GM04503 (cell line): ENCODE measurements at regions not wholly inside any gene's neighbourhood (a gene's known extent, or its start where the extent isn't known, plus 50 kb on each side); places are given as distances from the start of the nearest gene placed in this dataset.
"Not testable (repeated sequence)": the region's sequence is repeated elsewhere in the genome, so short reads cannot be mapped to it uniquely, and the experiment has no call there.

Experiments used
- DNase-seq: peaks from one replicate; pipeline ENCODE4 v3.0.0-alpha.2; 2012; ENCODE audit warnings: low read depth

DNA sequence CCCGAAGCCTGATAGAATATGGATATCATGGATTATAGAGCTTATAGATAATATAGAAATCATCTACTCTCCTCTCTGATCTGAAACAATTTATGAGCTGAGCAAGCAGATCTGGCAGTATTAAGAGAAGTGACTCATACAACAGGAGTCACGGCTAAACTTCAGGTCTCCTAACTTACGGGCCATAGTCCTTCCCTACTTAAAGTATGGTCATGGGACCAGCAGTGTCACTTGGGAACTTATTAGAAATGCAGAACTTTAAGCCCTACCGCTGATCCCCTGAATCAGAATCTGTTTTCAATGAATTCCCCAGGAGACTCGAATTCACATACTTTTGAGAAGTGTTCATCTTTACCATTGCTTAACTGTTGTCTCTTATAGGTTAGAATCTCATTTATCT lies 195.7 kb upstream of the FANCL start:
- DNase-seq = no peak

DNA sequence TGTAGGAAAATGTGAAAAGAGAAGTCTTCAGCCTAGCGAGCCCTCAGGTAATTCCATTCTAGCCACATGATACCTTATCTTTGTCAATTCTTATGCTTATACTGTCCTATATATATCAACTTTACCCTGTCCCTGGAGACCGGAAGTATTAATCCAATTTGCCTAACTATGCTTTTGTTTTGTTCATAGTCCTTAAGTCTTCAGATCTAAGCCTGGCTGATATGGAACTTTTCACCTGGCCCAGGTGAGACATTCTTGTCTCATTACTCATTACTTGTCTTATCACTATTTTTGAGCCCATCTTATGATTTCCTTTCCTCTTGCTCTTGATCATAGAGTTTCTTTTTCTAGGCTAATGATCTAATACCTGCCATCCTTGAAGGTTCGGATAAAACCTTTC lies 194.1 kb upstream of the FANCL start:
- no peak for DNase-seq

DNA sequence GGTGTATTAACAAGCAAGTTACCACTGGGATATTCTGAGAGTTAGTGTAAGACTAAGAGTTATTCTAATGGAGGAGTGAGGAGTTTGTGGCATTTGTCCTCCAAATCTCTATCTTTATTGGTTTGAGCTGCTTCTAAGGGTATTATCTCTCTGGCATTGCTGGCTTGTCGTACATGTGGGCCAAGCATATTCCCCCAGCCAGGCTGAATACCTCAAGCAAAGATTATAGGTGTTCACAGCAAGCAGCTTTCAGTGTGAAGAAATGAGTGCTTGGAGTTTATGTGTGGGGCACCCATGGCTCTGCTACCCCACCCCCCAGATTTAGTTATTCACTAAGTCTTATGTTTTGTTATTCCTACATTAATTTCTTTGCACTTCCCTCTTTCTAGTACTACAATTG lies 193.6 kb upstream of the FANCL start:
- DNase-seq = no peak

GRCh38 chr2:58432491-58433170 lies 191.5 kb upstream of the FANCL start:
- DNase-seq = no peak

DNA sequence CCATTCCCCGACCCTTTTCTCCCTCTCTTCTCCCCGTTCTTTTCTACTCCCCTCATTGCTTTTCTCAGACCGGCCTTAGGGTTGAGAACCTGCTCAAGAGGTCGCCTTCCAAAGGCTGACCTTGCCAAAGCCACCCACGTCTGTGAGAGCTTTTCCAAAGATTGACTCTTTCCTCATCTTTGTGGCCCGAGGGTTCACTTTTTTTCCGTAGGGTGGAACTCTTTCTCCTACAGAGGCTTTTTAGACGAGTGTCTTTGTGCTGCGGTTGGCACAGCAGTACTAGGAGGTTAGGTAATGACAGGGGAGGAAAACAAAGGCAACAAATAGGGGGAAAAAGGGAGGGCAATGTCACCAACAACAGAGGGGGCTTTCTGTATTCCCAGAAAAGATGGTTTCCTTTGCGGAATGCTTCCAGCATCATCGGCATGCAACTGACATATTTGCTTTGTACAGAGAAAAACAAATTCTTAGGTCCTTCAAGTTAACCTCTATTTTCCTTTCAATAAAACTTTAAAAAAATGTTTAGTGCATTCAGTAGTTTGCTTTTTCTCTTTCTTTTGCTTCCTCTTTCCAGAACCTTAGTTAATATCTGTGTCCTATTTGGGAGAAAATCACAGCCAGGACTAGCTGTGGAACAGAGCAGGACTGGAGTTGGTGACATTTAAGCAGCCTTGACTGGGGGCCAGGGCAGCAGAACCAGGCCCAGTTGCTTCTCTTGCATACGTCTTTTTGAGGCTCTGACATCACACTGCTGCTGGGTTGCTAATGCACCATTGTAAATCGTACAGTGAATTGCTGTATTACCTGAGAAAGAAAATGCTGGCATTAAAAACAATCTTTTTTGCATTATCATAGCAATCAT lies 188.1 kb upstream of the FANCL start:
- DNase-seq = no peak

- no peak for DNase-seq
These were observed 187.2 kb upstream of the FANCL start for GRCh38 chr2:58428096-58429013.

DNA sequence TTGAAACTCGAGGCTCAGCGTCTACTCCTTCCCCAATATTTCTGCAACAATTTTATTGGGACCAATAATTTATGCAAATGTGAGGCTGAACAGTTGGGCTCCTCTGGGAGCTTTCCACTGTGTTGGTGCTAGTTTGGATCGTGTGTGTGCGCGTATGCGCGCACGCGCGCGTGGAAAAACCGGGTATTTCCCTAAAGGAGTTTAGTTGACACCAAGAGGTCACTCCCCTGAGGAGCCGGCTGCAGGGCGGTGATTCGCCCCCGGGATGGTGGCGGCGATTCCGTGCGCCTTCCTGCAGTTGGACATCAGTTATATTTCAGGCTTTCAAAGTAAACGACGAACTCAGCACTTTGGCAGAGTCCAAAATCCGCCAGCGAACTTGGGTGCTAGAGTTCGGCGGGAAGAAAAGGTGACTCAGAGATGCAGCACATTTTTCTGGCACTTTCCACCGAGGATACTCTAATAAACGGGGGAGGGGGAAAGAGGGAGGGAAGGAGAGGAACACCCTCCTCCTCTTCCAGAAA lies 186.5 kb upstream of the FANCL start:
- peak; percentile 5 for DNase-seq

DNA sequence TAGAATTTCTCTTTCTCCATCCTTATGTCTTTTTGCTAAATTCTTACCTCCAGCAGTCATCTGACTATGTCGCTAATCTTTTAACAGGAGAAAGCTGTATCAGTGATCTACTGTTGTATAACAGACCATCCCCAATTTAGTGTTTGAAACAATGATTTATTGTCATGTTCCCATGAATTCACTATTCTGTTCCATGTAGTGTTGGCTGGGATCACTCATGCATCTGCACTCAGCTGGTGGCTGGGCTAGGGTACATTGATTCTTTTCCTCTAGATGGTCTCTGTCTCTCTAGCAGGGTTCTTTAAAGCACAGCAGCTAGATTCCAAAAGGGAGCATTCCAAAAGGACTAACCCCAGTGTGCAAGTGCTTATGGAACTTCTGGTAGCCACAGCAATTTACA lies 184.2 kb upstream of the FANCL start:
- no peak for DNase-seq

DNA sequence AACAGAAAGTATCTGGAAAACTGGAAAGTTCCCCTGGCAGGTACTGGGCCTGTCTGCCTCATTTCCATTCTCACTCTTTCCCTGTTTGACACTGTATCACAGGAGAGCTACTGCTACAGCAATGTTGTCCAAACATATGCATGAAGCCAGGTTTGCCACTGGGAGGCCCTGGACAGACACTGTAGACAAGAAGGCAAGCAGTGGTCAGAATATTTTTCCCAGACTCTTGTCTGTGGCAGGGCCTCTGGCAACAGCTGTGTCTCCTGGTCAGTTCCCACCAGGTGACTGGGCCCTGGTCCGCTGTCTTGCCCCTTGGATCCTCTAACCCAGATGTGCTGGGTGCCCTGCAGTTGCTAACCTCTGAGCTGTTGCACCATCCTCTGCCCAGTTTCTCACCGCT lies 178.9 kb upstream of the FANCL start:
- no peak for DNase-seq

GRCh38 chr2:58416696-58417095 lies 175.6 kb upstream of the FANCL start:
- no peak for DNase-seq

- DNase-seq = no peak
These were observed 173.4 kb upstream of the FANCL start for GRCh38 chr2:58414506-58414905.

- no peak for DNase-seq
These were observed 169.4 kb upstream of the FANCL start for GRCh38 chr2:58410549-58410948.

DNA sequence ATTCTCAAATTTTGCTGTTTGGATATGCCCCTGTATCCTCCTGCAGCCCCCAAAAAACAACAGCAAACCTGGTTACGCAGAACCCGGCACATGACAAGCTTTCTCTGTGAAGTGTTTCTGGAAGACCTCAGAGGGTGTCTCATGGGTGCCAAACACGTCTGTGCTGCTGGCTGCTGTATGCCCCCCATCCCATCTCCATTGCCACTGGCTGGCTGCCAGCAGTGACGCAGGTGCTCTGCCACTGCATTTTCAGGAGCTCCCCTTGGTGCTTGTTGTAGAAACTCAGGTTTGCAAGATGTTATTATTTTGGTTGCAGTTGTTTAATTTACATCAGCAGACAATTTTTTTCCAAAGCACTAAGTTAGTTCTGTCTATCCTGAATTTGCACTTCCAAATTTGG lies 166.4 kb upstream of the FANCL start:
- DNase-seq = no peak

- DNase-seq = no peak
These were observed 164.2 kb upstream of the FANCL start for GRCh38 chr2:58405341-58405740.

- no peak for DNase-seq
These were observed 160.8 kb upstream of the FANCL start for GRCh38 chr2:58401936-58402335.

DNA sequence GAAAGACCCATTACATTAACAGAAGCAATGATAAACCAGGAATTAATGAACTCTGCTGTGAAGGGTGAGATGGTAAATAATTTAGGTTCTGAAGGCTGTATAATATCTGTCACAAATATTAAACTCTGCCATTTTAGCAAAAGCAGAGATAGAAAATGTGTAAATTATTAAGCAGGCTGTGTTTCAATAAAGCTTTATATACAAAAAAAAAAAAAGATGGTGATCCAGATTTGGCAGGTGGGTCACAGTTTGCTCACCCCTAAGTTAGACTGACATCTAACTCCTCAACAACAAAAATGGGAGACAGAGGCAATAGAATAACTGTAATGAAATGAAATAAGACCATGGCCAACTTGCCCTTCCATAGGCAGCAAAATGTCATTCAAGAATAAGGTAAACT lies 157.3 kb upstream of the FANCL start:
- no peak for DNase-seq

DNA sequence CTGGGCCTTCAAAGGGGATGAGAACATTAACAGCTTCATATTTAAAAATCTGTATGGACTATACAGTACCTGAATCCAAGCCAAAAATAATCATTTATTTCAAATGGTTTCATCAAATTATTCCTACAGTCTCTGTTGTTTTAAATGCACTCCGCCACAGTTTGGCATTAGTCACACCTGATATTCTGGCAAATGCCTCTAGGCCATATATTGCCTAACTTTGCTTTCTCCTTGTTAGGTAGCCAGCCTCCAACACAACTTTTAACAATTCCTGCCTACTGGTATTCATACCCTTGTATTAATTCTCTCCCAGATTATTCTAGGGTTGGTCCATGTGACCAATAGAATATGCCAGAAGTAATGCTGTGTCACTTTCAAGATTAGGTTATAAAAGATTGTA lies 146.6 kb upstream of the FANCL start:
- DNase-seq = no peak

DNA sequence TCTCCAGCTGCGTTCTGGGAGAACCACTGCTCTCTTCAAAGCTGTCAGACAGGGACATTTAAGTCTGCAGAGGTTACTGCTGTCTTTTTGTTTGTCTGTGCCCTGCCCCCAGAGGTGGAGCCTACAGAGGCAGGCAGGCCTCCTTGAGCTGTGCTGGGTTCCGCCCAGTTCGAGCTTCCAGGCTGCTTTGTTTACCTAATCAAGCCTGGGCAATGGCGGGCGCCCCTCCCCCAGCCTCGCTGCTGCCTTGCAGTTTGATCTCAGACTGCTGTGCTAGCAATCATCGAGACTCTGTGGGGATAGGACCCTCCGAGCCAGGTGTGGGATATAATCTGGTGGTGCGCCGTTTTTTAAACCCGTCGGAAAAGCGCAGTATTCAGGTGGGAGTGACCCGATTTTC lies 145.8 kb upstream of the FANCL start:
- DNase-seq = not testable (repeated sequence)

DNA sequence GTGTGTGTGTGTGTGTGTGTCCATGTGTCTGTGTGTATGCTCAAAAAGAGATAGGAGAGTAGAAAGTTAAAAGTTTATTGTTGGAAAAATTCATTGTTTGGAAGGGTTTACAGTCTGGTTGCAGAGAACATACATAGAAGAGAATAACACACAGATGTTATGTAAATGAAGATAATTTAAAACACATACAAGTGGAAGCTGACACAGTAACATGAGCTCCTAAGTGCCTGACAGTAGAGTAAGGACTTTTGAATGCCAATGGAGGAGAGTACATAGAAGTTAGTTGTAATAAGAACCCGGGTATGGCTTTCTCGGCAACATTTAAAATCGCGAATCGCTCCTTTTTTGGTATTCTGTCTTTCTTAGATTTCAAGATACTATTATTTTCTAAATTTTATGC lies 137.0 kb upstream of the FANCL start:
- no peak for DNase-seq

GRCh38 chr2:58377181-58377580 lies 136.1 kb upstream of the FANCL start:
- DNase-seq = no peak

DNA sequence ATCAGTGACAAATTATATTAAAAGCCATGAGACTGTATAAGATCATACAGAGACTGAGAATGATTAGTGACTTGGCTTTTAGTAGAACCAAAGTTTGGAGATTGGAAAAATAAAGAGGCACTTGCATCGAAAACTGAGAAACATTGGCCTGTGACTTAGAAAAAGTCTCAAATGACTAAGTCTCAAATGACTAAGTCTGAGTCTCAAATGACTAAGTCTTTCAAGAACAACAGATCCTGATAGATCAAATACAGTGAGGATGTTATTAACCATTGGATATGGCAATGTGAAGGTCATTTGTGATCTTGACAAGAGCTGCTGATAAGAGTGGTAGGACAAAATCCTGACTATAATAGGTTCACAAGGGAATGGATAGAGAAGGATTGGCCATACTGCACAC lies 135.5 kb upstream of the FANCL start:
- no peak for DNase-seq

DNA sequence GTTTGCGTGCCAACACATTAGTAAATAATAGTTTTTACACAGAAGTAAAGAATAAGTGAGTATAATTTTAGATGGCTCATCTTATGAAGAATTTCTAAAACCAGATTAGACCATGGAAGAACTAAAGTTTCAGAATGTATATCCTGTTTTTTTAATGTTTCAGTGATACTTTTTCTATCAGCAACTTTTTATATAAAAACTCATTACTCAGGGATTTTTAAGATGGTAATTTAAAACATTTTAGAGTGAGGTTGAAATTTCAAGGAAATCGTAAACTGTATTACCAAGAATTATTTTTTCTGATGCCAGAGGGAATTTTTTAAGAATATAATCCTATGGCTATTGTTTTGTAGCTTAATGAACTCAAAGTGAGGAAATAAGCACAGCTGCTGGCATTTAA lies 128.5 kb upstream of the FANCL start:
- DNase-seq = no peak
